ENCODE measurements at regions not wholly inside any gene's neighbourhood (a gene's known extent, or its start where the extent isn't known, plus 50 kb on each side); places are given as distances from the start of the nearest gene placed in this dataset.

- TF ChIP-seq, protein P1, sequence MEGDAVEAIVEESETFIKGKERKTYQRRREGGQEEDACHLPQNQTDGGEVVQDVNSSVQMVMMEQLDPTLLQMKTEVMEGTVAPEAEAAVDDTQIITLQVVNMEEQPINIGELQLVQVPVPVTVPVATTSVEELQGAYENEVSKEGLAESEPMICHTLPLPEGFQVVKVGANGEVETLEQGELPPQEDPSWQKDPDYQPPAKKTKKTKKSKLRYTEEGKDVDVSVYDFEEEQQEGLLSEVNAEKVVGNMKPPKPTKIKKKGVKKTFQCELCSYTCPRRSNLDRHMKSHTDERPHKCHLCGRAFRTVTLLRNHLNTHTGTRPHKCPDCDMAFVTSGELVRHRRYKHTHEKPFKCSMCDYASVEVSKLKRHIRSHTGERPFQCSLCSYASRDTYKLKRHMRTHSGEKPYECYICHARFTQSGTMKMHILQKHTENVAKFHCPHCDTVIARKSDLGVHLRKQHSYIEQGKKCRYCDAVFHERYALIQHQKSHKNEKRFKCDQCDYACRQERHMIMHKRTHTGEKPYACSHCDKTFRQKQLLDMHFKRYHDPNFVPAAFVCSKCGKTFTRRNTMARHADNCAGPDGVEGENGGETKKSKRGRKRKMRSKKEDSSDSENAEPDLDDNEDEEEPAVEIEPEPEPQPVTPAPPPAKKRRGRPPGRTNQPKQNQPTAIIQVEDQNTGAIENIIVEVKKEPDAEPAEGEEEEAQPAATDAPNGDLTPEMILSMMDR (IDR thresholded peaks at IDR 0.05; ENCODE audit: poor library complexity), result no peak
- TF ChIP-seq EZH2 (IDR thresholded peaks at IDR 0.05; ENCODE audit: borderline replicate concordance), result no peak
- TF ChIP-seq EZH2phosphoT487 (IDR thresholded peaks at IDR 0.05; ENCODE audit: low read depth, severe bottlenecking, unreplicated experiment), result no peak
These were observed 220.1 kb upstream of the GGTLC1 start for GRCh38 chr20:24208652-24209051.

Measured in hepatocyte (in vitro differentiated cells).